ENCODE measurements at regions not wholly inside any gene's neighbourhood (a gene's known extent, or its start where the extent isn't known, plus 50 kb on each side); places are given as distances from the start of the nearest gene placed in this dataset.

DNA sequence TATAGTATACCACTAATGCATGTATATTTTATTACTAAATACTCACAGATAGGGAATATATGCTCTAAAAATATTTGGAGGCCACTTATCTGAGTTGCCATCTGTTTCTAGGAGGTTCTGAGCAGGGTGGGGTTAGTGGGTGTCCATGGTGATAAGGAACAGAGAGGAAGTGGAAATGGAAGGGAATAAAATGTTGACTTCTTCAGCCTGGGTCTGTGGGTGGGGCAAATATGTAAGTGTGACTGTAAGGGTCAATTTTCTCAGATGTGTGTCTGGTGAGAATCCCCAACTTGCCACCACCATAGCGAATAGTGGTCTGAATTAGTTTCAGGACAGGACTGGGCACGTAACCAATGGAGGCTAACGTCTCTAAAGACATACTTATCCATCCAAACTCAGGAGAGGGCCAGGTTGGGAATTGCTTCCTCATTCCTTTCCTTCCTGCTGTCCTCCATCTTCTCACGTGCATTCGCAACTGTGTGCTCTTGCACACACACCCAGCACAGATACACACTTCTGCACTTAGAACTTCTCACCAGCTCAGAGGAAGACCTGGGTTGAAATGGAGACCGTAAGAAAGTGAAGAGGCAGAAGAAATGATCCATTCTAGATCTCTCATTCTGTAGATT is 54.2 kb upstream of the GZMB start:
- H2AK9ac ChIP-seq (replicated peaks; ENCODE audit: low read depth, low read length, poor library complexity) = no peak overlapping the region
- H2AFZ ChIP-seq (replicated peaks; ENCODE audit: low read length, poor library complexity) = no peak overlapping the region
- no TSS peak for BruUV-seq (replicated peaks)
- no peak overlapping the region for H2BK15ac ChIP-seq (ENCODE audit: low read depth, low read length)
- H4K8ac ChIP-seq (ENCODE audit: low read depth in 2 of 2, low read length in 2 of 2) = no peak overlapping the region
- H3K56ac ChIP-seq (ENCODE audit: extremely low read depth, insufficient read depth, low read length) = no peak overlapping the region
- H3K4me2 ChIP-seq (ENCODE audit: low read depth, low read length) = no peak overlapping the region
- no peaks in the 10 kb centered on the region for H3K27me3 ChIP-seq (ENCODE audit: control insufficient read depth, insufficient read depth, low read length)
- H4K20me1 ChIP-seq (ENCODE audit: insufficient read depth, low read length) = no peaks in the 10 kb centered on the region
- no peak overlapping the region for H3K4me3 ChIP-seq (ENCODE audit: insufficient read depth, low read depth, low read length)
- no peaks in the 10 kb centered on the region for H3K79me1 ChIP-seq (ENCODE audit: low read depth in 1 of 2, low read length in 2 of 2)
- H4K91ac ChIP-seq (ENCODE audit: insufficient read depth, low read depth, low read length) = no peak overlapping the region
- in situ Hi-C loops (cut with MboI; ENCODE audit: low sequenced_read_pairs) = no loop called here
- H3K14ac ChIP-seq (replicated peaks; ENCODE audit: low read depth, low read length) = no peak overlapping the region
- intact Hi-C loops (cut with micrococcal nuclease) = no loop called here
- no peak overlapping the region for H2BK5ac ChIP-seq (ENCODE audit: low read depth, low read length, poor library complexity, severe bottlenecking)
- H3K4ac ChIP-seq (ENCODE audit: low read depth, low read length) = no peak overlapping the region
- H3K9ac ChIP-seq (ENCODE audit: low read depth, low read length) = no peak overlapping the region
- no peak overlapping the region for H3K18ac ChIP-seq (ENCODE audit: low read depth, low read length)
- ChIA-PET POLR2A (ENCODE audit: unreplicated experiment) (no interaction called here), CTCF (no interaction called here)
- H3K4me1 ChIP-seq (ENCODE audit: control insufficient read depth, insufficient read depth, low read length) = no peaks in the 10 kb centered on the region
- H3K9me1 ChIP-seq (ENCODE audit: insufficient read depth, low read length) = no peaks in the 10 kb centered on the region
- H3K9me3 ChIP-seq (ENCODE audit: control insufficient read depth, insufficient read depth, low read length) = no peaks in the 10 kb centered on the region
- 20% methylated on average over 2 of the region's 6 CpGs; no CpG with 5 or more reads in 1 of the 2 experiments for WGBS, 2 experiments (ENCODE audit: extremely low coverage in 2 of 2, insufficient read length in 1 of 2)
- H4K5ac ChIP-seq (ENCODE audit: low read depth, low read length) = no peak overlapping the region
- no peaks in the 10 kb centered on the region for H3K36me3 ChIP-seq (ENCODE audit: control insufficient read depth, insufficient read depth, low read length)
- H2BK120ac ChIP-seq (ENCODE audit: low read depth, low read length) = no peak overlapping the region
- H2BK20ac ChIP-seq (ENCODE audit: low read depth, low read length) = no peak overlapping the region
- TF ChIP-seq BHLHE40 (IDR thresholded peaks at IDR 0.05; ENCODE audit: low read depth, low read length) (no peak), SMC3 (IDR thresholded peaks at IDR 0.05; ENCODE audit: low read depth, low read length) (no peak), NFE2L2 (IDR thresholded peaks at IDR 0.05; ENCODE audit: low read depth, low read length) (no peak), MXI1 (IDR thresholded peaks at IDR 0.05; ENCODE audit: borderline replicate concordance, low read depth, low read length) (no peak), RCOR1 (IDR thresholded peaks at IDR 0.05; ENCODE audit: insufficient replicate concordance, low read length) (no peak), USF2 (IDR thresholded peaks at IDR 0.05; ENCODE audit: low read depth, low read length) (no peak), CEBPB (IDR thresholded peaks at IDR 0.05; ENCODE audit: low read depth, low read length) (no peak), FOS (IDR thresholded peaks at IDR 0.05; ENCODE audit: low read depth, low read length) (no peak), MAFK (IDR thresholded peaks at IDR 0.05; ENCODE audit: low read depth, low read length) (no peak), POLR2A (IDR thresholded peaks at IDR 0.05; ENCODE audit: low read depth, low read length) (no peak)
- H3K23ac ChIP-seq (ENCODE audit: low read depth, low read length) = no peak overlapping the region
- dilution Hi-C loops (cut with HindIII; ENCODE audit: low sequenced_read_pairs, unreplicated experiment) = no loop called here
- H3K27ac ChIP-seq (ENCODE audit: insufficient read depth, low read length) = no peak overlapping the region
- ATAC-seq (ENCODE audit: low read depth) = no peak
- DNase-seq = no peak
- no peak overlapping the region for H2AK5ac ChIP-seq (ENCODE audit: low read depth, low read length)

All from IMR-90 (cell line).